Caki2 (cell line): ENCODE measurements at regions not wholly inside any gene's neighbourhood (a gene's known extent, or its start where the extent isn't known, plus 50 kb on each side); places are given as distances from the start of the nearest gene placed in this dataset.
A peak's percentile ranks its signal among the peaks of the same experiment; 100 is the strongest.

Source experiments
- DNase-seq: peaks from one replicate; pipeline ENCODE4 v3.0.0-alpha.2; 2015; ENCODE audit warnings: low read depth
- in situ Hi-C: cut with HindIII; loops from 2 replicates; pipeline ENCODE4 v1.10.0; 2016; ENCODE audit warnings: low sequenced_read_pairs, low pct_unique_long_range_greater_than_20kb, mixed read lengths

DNA sequence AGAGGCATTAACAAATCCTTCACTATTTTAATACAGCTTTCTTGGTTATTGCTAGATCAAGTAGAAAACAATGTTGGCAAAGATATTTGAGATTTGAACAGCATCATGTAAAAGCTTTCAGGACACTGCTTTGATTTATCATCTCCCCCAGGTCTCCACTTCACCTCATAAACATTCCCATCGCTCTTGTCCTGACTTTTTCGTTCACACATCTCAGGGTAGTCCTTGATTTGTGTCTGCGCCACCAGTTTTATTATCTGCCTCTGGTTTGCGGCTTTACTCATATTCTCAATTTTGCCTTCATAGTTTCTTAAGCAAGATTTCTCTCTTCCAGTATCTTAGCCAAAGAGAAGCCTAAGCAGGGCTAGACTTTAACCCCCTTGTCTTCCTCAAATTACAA, 63.5 kb upstream of the ROR1 start:
- in situ Hi-C loops: no loop called here

DNA sequence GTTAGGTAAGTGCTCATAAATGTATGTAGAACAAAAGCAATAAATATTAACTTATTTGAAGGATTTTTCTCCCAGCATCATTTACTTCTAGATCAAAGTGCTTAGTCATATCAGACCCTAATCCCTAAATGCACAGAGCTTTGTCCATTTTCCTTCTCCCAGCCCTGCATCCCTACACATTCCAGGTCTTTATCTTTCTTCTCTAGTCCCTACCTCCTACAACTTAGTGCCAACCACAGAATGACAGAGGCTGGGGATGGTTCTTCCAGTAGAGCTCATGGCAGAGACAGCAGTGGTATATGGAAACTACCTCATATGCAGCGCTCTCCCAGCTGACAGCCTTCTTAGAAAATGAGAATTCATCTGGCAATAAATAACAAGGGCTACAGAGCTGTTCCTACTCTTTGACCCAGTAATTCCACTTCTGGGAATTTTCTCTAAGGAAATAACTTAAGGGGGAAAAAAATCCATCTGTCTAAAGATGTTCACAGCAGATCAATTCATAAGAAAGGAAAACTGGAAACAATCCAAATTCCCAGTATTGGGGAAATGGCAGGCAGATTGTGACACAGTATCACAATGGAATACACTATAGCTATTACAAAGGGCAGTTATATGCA, 62.9 kb upstream of the ROR1 start:
- in situ Hi-C loops: no loop called here
- DNase-seq: no peak

More for the DNA sequence above, 63.5 kb upstream of the ROR1 start:
- no peak for DNase-seq

DNA sequence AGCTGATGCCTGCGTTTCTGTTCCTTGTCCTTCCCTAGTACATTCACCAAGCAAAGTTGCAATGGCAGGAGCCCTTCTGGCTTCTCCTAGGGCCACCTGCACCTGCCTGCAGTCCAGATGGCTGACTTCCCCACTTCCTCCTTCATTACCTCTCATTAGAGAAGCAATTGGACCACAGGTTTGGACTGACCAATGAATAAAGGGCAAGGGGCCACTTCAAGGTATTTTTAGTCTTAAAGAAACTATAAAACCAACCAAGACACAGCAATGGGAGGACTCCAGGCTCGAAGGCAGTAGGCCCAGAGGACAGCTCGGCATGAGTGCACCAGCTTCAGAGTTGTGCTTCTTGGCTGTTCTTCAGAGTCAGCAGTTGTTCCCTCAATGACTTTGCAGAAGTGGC, 60.8 kb upstream of the ROR1 start:
- in situ Hi-C loops: no loop called here
- DNase-seq: no peak

DNA sequence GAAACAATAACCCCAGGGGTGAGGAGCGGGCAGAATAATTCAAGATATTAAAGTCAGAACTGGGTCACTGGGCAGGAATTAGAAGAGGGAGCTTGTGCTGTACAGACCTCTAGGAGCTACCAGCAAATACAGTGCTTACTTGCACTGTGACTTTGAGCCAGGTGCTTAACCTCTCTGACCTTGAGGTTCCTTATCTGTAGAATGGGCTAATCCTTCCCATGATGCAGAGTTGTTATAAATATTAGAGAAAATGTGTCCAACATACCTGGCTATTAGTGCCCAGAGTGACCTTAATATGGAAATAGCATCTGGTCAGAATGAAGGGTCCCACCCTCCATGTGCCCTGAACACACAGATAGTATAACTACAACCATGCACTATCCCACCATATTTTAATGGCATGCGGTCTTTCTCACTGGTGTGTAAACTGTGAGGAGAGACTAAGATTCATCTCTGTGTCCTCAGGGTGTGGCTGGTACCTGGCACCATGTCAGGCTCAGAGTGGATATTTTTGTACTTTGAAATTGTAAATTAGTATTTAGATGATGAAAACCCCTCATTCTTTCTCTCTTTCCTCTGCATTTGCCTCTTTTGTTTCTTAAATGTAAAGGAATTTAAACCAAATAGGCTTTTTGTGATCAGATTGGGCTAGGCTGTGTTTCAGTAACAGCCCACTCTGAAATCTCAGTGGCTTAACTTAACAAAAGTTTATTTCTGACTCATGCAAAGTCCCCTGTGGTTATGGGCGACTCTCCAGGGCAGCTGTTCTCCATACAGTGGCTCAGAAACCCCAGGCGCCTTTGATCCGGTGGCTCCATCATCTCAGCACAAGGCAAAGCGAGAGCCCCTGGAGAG, 60.0 kb upstream of the ROR1 start:
- in situ Hi-C loops: no loop called here
- no peak for DNase-seq

DNA sequence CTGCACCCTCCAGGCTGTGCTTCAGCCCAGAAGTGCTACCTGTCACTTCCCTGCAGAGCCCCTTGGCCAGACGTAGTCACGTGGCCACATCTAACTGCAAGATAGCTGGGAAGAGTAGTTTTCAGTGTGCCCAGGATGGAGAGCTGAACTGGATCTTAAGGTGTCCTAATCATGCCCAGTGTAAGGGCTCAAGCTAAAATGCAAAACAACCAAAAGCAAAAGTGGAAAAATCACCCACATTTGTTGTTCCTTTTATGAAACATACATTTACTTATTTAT, 59.4 kb upstream of the ROR1 start:
- in situ Hi-C loops: no loop called here
- no peak for DNase-seq

DNA sequence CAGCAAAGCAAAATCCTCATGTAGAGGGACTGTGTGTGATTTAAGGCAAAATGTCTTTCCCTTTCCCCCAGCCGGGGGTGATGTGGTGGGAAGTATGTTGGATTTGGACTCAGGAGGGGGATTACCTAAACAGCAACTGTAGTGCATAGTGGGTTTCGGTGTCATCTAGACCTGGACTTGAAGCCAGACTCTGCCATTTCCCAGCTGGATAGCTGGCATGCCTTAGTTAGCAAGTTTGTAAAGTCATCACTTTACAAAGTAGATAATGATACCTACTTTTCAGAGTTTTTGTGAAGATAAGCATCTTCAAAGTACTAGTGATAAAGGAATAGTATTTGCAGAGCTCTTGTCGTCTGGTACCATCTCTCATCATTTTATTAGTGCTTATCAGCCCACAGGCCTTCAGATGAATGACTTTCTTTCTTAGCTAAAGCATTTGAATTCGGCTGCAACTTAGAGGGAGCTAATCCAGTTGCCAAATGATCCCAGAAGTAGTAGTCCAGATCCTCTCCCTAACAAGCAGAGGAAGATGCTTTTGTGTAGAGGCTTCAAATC, 56.2 kb upstream of the ROR1 start:
- DNase-seq: no peak
- in situ Hi-C loops: no loop called here

DNA sequence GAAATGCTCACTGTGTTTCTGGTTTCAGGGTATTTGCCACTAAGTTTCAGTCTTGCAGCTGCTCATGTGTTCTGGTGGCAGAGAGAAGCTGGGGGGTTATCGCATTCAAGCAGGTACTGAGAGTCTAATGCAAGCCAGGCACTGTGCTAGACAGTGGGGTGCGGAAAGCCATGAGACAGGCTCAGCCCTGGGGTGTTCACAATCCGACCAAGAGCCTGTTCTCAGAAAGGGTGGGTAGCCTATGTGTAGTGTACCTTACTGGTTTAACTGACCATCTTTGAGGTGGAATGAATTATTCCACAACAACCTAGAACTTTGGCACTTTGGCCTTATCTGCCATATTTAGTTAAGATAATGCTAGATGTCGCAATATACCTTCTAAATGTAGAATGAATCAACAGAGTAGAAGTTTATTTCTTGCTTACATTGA, 55.3 kb upstream of the ROR1 start:
- in situ Hi-C loops: no loop called here
- DNase-seq: no peak

DNA sequence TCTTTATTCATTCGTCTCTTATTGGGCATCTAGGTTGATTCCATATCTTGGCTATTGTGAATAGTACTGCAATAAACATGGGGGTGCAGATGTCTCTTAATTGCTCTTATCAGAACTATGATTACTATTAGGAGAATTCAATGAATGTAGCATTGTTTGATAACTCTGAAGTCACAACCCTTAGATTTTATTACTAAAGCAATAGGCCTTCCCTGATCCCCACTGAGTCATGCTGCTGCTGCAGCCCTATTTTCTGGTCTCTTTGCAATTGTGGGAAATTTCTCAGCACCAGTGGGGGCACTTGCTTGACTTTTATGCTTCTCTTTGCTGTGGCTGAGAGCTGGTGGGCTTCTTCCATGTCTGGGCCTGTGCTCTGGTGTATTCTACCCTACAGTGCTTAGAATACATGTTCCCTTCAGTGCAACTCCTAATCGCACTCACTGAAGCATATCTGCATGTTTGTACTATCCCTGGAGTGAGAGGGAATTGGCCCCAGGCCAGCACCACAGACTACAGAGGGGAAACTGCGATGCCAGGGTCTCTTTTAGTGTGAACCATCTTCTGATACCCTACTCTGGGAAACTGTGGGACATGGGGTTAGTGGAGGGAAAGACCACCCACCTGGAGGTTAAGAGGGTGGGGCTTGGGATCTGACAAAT, 52.2 kb upstream of the ROR1 start:
- peak; percentile 55 for DNase-seq
- in situ Hi-C loops: no loop called here

DNA sequence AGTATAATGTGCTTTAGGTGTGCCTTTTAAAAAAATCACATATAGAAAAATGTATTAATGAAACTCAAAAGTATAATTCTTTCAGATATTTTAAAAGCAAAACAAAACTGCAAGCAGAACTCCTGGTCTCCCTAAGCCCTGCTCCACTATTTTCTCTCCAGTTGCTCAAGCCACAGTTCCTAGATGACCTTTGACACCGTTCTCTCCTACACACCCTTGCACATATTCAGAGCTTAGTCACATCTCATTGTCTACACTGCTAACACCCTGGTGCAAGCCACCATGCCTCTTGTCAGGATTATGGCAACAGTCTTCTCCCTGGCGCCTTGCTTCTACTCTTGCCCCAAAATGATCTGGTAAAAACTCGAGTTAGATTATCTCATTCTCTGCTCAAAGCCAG, 50.2 kb upstream of the ROR1 start:
- no peak for DNase-seq

More for the DNA sequence above, 50.2 kb upstream of the ROR1 start:
- in situ Hi-C loops: no loop called here
